ENCODE measurements at regions not wholly inside any gene's neighbourhood (a gene's known extent, or its start where the extent isn't known, plus 50 kb on each side); places are given as distances from the start of the nearest gene placed in this dataset.

GRCh38 chr2:118185210-118186109, 97.2 kb downstream of the INSIG2 start:
- Histone ChIP-seq H4K91ac (ENCODE audit: low read length) (no peak overlapping the region), H3K79me1 (replicated peaks; ENCODE audit: low read length, poor library complexity, severe bottlenecking) (no peaks in the 10 kb centered on the region), H4K8ac (ENCODE audit: low read length) (peak overlapping the region; percentile 62), H3K27me3 (ENCODE audit: control insufficient read depth in 1 of 2, insufficient read depth in 1 of 2, low read length in 2 of 2) (peaks cover 0 to 13% of the 10 kb centered on the region in 2 experiments), H2BK5ac (ENCODE audit: low read depth, low read length, poor library complexity, severe bottlenecking) (no peak overlapping the region), H3K4me1 (ENCODE audit: control insufficient read depth, insufficient read depth, low read depth, low read length) (peaks cover 9% of the 10 kb centered on the region), H2AFZ (ENCODE audit: low read depth, low read length) (peak overlapping the region; percentile 90), H3K4me3 (ENCODE audit: insufficient read depth in 1 of 2, low read depth in 1 of 2, low read length in 2 of 2) (peak overlapping the region; percentile 55 to 92), H3K4me2 (ENCODE audit: low read length, poor library complexity, severe bottlenecking) (peak overlapping the region; percentile 83), H3K27ac (ENCODE audit: low read length, poor library complexity, severe bottlenecking) (no peak overlapping the region), H3K9me3 (ENCODE audit: control insufficient read depth, low read length) (no peaks in the 10 kb centered on the region), H3K14ac (ENCODE audit: low read length in 2 of 2) (no peak overlapping the region), H3K23ac (ENCODE audit: low read length in 2 of 2) (no peak overlapping the region), H2BK15ac (ENCODE audit: low read depth, poor library complexity, severe bottlenecking) (no peak overlapping the region), H2AK5ac (ENCODE audit: low read length, severe bottlenecking) (no peak overlapping the region), H3K18ac (ENCODE audit: low read depth in 1 of 2, low read length in 2 of 2) (peak overlapping the region in 1 of 2 experiments; percentile 56), H2BK120ac (ENCODE audit: low read depth, low read length) (no peak overlapping the region), H3K36me3 (ENCODE audit: control insufficient read depth in 1 of 2, insufficient read depth in 2 of 2, low read depth in 1 of 2, low read length in 2 of 2) (no peaks in the 10 kb centered on the region), H3K4ac (ENCODE audit: low read depth in 1 of 2, low read length in 2 of 2) (no peak overlapping the region), H2BK12ac (ENCODE audit: low read length in 2 of 2) (peak overlapping the region in 1 of 2 experiments; percentile 4), H3K9ac (ENCODE audit: low read length) (peak overlapping the region; percentile 98)
- 8% methylated on average over 30 of the region's 33 CpGs for WGBS
- DNase-seq: peak; percentile 34

- Histone ChIP-seq H3K27me3 (ENCODE audit: control insufficient read depth in 1 of 2, insufficient read depth in 1 of 2, low read length in 2 of 2) (peaks cover 0 to 13% of the 10 kb centered on the region in 2 experiments), H4K91ac (ENCODE audit: low read length) (no peak overlapping the region), H2BK5ac (ENCODE audit: low read depth, low read length, poor library complexity, severe bottlenecking) (no peak overlapping the region), H2AK5ac (ENCODE audit: low read length, severe bottlenecking) (no peak overlapping the region), H3K14ac (ENCODE audit: low read length in 2 of 2) (no peak overlapping the region), H3K9me3 (ENCODE audit: control insufficient read depth, low read length) (no peaks in the 10 kb centered on the region), H2AFZ (ENCODE audit: low read depth, low read length) (no peak overlapping the region), H3K4me3 (ENCODE audit: insufficient read depth in 1 of 2, low read depth in 1 of 2, low read length in 2 of 2) (no peak overlapping the region), H2BK120ac (ENCODE audit: low read depth, low read length) (no peak overlapping the region), H3K4me1 (ENCODE audit: control insufficient read depth, insufficient read depth, low read depth, low read length) (peaks cover 9% of the 10 kb centered on the region), H3K9ac (ENCODE audit: low read length) (no peak overlapping the region), H3K79me1 (replicated peaks; ENCODE audit: low read length, poor library complexity, severe bottlenecking) (no peaks in the 10 kb centered on the region), H2BK12ac (ENCODE audit: low read length in 2 of 2) (no peak overlapping the region), H3K27ac (ENCODE audit: low read length, poor library complexity, severe bottlenecking) (no peak overlapping the region), H4K8ac (ENCODE audit: low read length) (no peak overlapping the region), H2BK15ac (ENCODE audit: low read depth, poor library complexity, severe bottlenecking) (no peak overlapping the region), H3K23ac (ENCODE audit: low read length in 2 of 2) (no peak overlapping the region), H3K18ac (ENCODE audit: low read depth in 1 of 2, low read length in 2 of 2) (no peak overlapping the region), H3K36me3 (ENCODE audit: control insufficient read depth in 1 of 2, insufficient read depth in 2 of 2, low read depth in 1 of 2, low read length in 2 of 2) (no peaks in the 10 kb centered on the region), H3K4me2 (ENCODE audit: low read length, poor library complexity, severe bottlenecking) (no peak overlapping the region), H3K4ac (ENCODE audit: low read depth in 1 of 2, low read length in 2 of 2) (no peak overlapping the region)
- DNase-seq: no peak
- WGBS: 67% methylated on average over 8 of the region's 9 CpGs
Observed at GRCh38 chr2:118183381-118183780, 95.1 kb downstream of the INSIG2 start.

- no peaks in the 10 kb centered on the region for H3K36me3 ChIP-seq (ENCODE audit: control insufficient read depth in 1 of 2, insufficient read depth in 2 of 2, low read depth in 1 of 2, low read length in 2 of 2)
- H4K91ac ChIP-seq (ENCODE audit: low read length): no peak overlapping the region
- H2AK5ac ChIP-seq (ENCODE audit: low read length, severe bottlenecking): no peak overlapping the region
- H3K27me3 ChIP-seq (ENCODE audit: control insufficient read depth in 1 of 2, insufficient read depth in 1 of 2, low read length in 2 of 2): peaks cover 6 to 8% of the 10 kb centered on the region in 2 experiments
- H3K9me3 ChIP-seq (ENCODE audit: control insufficient read depth, low read length): no peaks in the 10 kb centered on the region
- no peak overlapping the region for H3K23ac ChIP-seq (ENCODE audit: low read length in 2 of 2)
- H3K27ac ChIP-seq (ENCODE audit: low read length, poor library complexity, severe bottlenecking): no peak overlapping the region
- no peak overlapping the region for H2AFZ ChIP-seq (ENCODE audit: low read depth, low read length)
- H3K4ac ChIP-seq (ENCODE audit: low read depth in 1 of 2, low read length in 2 of 2): no peak overlapping the region
- H3K9ac ChIP-seq (ENCODE audit: low read length): no peak overlapping the region
- no peaks in the 10 kb centered on the region for H3K79me1 ChIP-seq (replicated peaks; ENCODE audit: low read length, poor library complexity, severe bottlenecking)
- no peak overlapping the region for H2BK12ac ChIP-seq (ENCODE audit: low read length in 2 of 2)
- H3K4me2 ChIP-seq (ENCODE audit: low read length, poor library complexity, severe bottlenecking): no peak overlapping the region
- no peak for DNase-seq
- 78% methylated on average over 1 of the region's 1 CpG for WGBS
- no peak overlapping the region for H2BK15ac ChIP-seq (ENCODE audit: low read depth, poor library complexity, severe bottlenecking)
- no peak overlapping the region for H3K4me3 ChIP-seq (ENCODE audit: insufficient read depth in 1 of 2, low read depth in 1 of 2, low read length in 2 of 2)
- H3K18ac ChIP-seq (ENCODE audit: low read depth in 1 of 2, low read length in 2 of 2): no peak overlapping the region
- no peak overlapping the region for H2BK5ac ChIP-seq (ENCODE audit: low read depth, low read length, poor library complexity, severe bottlenecking)
- no peak overlapping the region for H2BK120ac ChIP-seq (ENCODE audit: low read depth, low read length)
- H4K8ac ChIP-seq (ENCODE audit: low read length): no peak overlapping the region
- peaks cover 2% of the 10 kb centered on the region for H3K4me1 ChIP-seq (ENCODE audit: control insufficient read depth, insufficient read depth, low read depth, low read length)
- H3K14ac ChIP-seq (ENCODE audit: low read length in 2 of 2): no peak overlapping the region
Observed at GRCh38 chr2:118179445-118179844, 91.2 kb downstream of the INSIG2 start.

GRCh38 chr2:118177884-118178283, 89.6 kb downstream of the INSIG2 start:
- Histone ChIP-seq H3K79me1 (replicated peaks; ENCODE audit: low read length, poor library complexity, severe bottlenecking) (no peaks in the 10 kb centered on the region), H2BK5ac (ENCODE audit: low read depth, low read length, poor library complexity, severe bottlenecking) (no peak overlapping the region), H3K27me3 (ENCODE audit: control insufficient read depth in 1 of 2, insufficient read depth in 1 of 2, low read length in 2 of 2) (peaks cover 0 to 6% of the 10 kb centered on the region in 2 experiments), H3K4me1 (ENCODE audit: control insufficient read depth, insufficient read depth, low read depth, low read length) (peaks cover 2% of the 10 kb centered on the region), H4K91ac (ENCODE audit: low read length) (no peak overlapping the region), H2BK120ac (ENCODE audit: low read depth, low read length) (no peak overlapping the region), H3K4ac (ENCODE audit: low read depth in 1 of 2, low read length in 2 of 2) (no peak overlapping the region), H2BK12ac (ENCODE audit: low read length in 2 of 2) (no peak overlapping the region), H2AK5ac (ENCODE audit: low read length, severe bottlenecking) (no peak overlapping the region), H3K9me3 (ENCODE audit: control insufficient read depth, low read length) (no peaks in the 10 kb centered on the region), H2BK15ac (ENCODE audit: low read depth, poor library complexity, severe bottlenecking) (no peak overlapping the region), H2AFZ (ENCODE audit: low read depth, low read length) (no peak overlapping the region), H4K8ac (ENCODE audit: low read length) (no peak overlapping the region), H3K36me3 (ENCODE audit: control insufficient read depth in 1 of 2, insufficient read depth in 2 of 2, low read depth in 1 of 2, low read length in 2 of 2) (no peaks in the 10 kb centered on the region), H3K27ac (ENCODE audit: low read length, poor library complexity, severe bottlenecking) (no peak overlapping the region), H3K4me2 (ENCODE audit: low read length, poor library complexity, severe bottlenecking) (no peak overlapping the region), H3K23ac (ENCODE audit: low read length in 2 of 2) (no peak overlapping the region), H3K4me3 (ENCODE audit: insufficient read depth in 1 of 2, low read depth in 1 of 2, low read length in 2 of 2) (no peak overlapping the region), H3K9ac (ENCODE audit: low read length) (no peak overlapping the region), H3K14ac (ENCODE audit: low read length in 2 of 2) (no peak overlapping the region), H3K18ac (ENCODE audit: low read depth in 1 of 2, low read length in 2 of 2) (no peak overlapping the region)
- DNase-seq: no peak
- WGBS: 69% methylated on average over 2 of the region's 2 CpGs
